ENCODE measurements at regions not wholly inside any gene's neighbourhood (a gene's known extent, or its start where the extent isn't known, plus 50 kb on each side); places are given as distances from the start of the nearest gene placed in this dataset.
A peak's percentile ranks its signal among the peaks of the same experiment; 100 is the strongest.

- no peaks in the 10 kb centered on the region for H3K36me3 ChIP-seq (ENCODE audit: control insufficient read depth, insufficient read depth, low read length)
- FAIRE-seq, result no peak
- TF ChIP-seq CTCF (IDR thresholded peaks at IDR 0.05; ENCODE audit: insufficient read depth, low read length, severe bottlenecking), result no peak
These were observed 285.3 kb downstream of the EN1 start for GRCh38 chr2:118562144-118562543.

GRCh38 chr2:118558846-118559245, 288.6 kb downstream of the EN1 start:
- H3K27me3 ChIP-seq (ENCODE audit: control insufficient read depth, insufficient read depth, low read length), result no peaks in the 10 kb centered on the region
- DNase-seq (ENCODE audit: low read depth), result no peak
- no peak for TF ChIP-seq CTCF (IDR thresholded peaks at IDR 0.05; ENCODE audit: insufficient read depth, low read length, severe bottlenecking)
- H3K4me3 ChIP-seq (ENCODE audit: low read depth, low read length), result no peak overlapping the region
- no peaks in the 10 kb centered on the region for H3K36me3 ChIP-seq (ENCODE audit: control insufficient read depth, insufficient read depth, low read length)
- FAIRE-seq, result no peak

More at GRCh38 chr2:118562144-118562543, 285.3 kb downstream of the EN1 start:
- Histone ChIP-seq H3K27me3 (ENCODE audit: control insufficient read depth, insufficient read depth, low read length) (peaks cover 2% of the 10 kb centered on the region), H3K4me3 (ENCODE audit: low read depth, low read length) (no peak overlapping the region)
- no peak for DNase-seq (ENCODE audit: low read depth)

- TF ChIP-seq CTCF (IDR thresholded peaks at IDR 0.05; ENCODE audit: insufficient read depth, low read length, severe bottlenecking), result no peak
- no peak overlapping the region for H3K4me3 ChIP-seq (ENCODE audit: low read depth, low read length)
- no peaks in the 10 kb centered on the region for H3K27me3 ChIP-seq (ENCODE audit: control insufficient read depth, insufficient read depth, low read length)
- no peaks in the 10 kb centered on the region for H3K36me3 ChIP-seq (ENCODE audit: control insufficient read depth, insufficient read depth, low read length)
- DNase-seq (ENCODE audit: low read depth), result no peak
- FAIRE-seq, result no peak
These were observed 289.7 kb downstream of the EN1 start for GRCh38 chr2:118557791-118558190.

- H3K27me3 ChIP-seq (ENCODE audit: control insufficient read depth, insufficient read depth, low read length), result no peaks in the 10 kb centered on the region
- no peak for DNase-seq (ENCODE audit: low read depth)
- H3K4me3 ChIP-seq (ENCODE audit: low read depth, low read length), result no peak overlapping the region
- FAIRE-seq, result peak; percentile 84
- H3K36me3 ChIP-seq (ENCODE audit: control insufficient read depth, insufficient read depth, low read length), result no peaks in the 10 kb centered on the region
- no peak for TF ChIP-seq CTCF (IDR thresholded peaks at IDR 0.05; ENCODE audit: insufficient read depth, low read length, severe bottlenecking)
These were observed 290.4 kb downstream of the EN1 start for GRCh38 chr2:118557016-118557415.

- TF ChIP-seq CTCF (IDR thresholded peaks at IDR 0.05; ENCODE audit: insufficient read depth, low read length, severe bottlenecking), result no peak
- no peaks in the 10 kb centered on the region for H3K27me3 ChIP-seq (ENCODE audit: control insufficient read depth, insufficient read depth, low read length)
- H3K4me3 ChIP-seq (ENCODE audit: low read depth, low read length), result no peak overlapping the region
- no peak for DNase-seq (ENCODE audit: low read depth)
- no peak for FAIRE-seq
- no peaks in the 10 kb centered on the region for H3K36me3 ChIP-seq (ENCODE audit: control insufficient read depth, insufficient read depth, low read length)
These were observed 292.8 kb downstream of the EN1 start for GRCh38 chr2:118554616-118555015.

- FAIRE-seq, result peak; percentile 55
- Histone ChIP-seq H3K36me3 (ENCODE audit: control insufficient read depth, insufficient read depth, low read length) (no peaks in the 10 kb centered on the region), H3K27me3 (ENCODE audit: control insufficient read depth, insufficient read depth, low read length) (no peaks in the 10 kb centered on the region), H3K4me3 (ENCODE audit: low read depth, low read length) (no peak overlapping the region)
- DNase-seq (ENCODE audit: low read depth), result no peak
- TF ChIP-seq CTCF (IDR thresholded peaks at IDR 0.05; ENCODE audit: insufficient read depth, low read length, severe bottlenecking), result no peak
These were observed 297.9 kb downstream of the EN1 start for GRCh38 chr2:118549503-118549902.

Data from bronchial epithelial cell (primary cell).